ENCODE measurements at regions not wholly inside any gene's neighbourhood (a gene's known extent, or its start where the extent isn't known, plus 50 kb on each side); places are given as distances from the start of the nearest gene placed in this dataset.

DNA sequence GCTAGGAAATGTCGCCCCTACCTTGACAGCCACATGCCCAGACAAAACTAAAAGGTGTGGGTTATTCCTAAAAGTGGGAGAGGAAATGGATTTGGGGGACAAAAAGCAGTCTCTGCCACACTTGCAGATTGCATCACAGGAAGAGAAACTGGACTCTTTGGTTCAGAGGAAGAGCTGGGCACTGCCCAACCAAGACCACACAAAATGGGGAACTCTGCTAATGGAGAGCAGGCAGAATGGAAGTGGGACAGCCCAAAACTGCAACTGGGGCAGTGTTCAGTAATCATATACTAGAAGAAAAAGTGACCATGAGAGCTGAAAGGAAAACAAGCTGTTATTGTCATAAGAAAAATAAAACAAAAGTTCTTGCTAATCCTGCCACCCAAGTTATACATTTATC is 138.9 kb upstream of the FRMD4B start:
- no peak for DNase-seq (ENCODE audit: low read depth)
- no peak overlapping the region for H3K4me3 ChIP-seq (ENCODE audit: low read depth, low read length)
- TF ChIP-seq, protein P1, sequence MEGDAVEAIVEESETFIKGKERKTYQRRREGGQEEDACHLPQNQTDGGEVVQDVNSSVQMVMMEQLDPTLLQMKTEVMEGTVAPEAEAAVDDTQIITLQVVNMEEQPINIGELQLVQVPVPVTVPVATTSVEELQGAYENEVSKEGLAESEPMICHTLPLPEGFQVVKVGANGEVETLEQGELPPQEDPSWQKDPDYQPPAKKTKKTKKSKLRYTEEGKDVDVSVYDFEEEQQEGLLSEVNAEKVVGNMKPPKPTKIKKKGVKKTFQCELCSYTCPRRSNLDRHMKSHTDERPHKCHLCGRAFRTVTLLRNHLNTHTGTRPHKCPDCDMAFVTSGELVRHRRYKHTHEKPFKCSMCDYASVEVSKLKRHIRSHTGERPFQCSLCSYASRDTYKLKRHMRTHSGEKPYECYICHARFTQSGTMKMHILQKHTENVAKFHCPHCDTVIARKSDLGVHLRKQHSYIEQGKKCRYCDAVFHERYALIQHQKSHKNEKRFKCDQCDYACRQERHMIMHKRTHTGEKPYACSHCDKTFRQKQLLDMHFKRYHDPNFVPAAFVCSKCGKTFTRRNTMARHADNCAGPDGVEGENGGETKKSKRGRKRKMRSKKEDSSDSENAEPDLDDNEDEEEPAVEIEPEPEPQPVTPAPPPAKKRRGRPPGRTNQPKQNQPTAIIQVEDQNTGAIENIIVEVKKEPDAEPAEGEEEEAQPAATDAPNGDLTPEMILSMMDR (IDR thresholded peaks at IDR 0.05; ENCODE audit: insufficient read depth, low read depth, low read length, missing control alignments), result no peak

DNA sequence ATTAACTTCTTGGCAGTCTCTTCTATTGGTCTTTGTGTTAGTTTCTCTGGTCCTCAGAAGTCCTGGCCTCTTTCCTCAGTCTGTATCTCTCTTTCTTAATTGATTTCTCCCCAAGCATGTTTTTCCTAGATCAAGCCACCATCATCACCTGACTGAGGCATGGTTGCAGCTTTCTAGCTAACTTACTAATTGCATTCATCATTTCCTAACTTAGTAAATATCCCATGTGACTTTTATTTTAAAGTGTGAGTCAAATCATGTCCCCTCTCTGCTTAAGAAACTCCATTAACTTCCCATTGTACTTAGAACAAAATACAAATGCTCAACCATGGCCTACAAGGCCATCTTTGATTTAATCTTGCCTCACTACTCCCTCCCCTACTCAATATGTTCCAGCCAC is 135.4 kb upstream of the FRMD4B start:
- TF ChIP-seq, protein P1 (IDR thresholded peaks at IDR 0.05; ENCODE audit: insufficient read depth, low read depth, low read length, missing control alignments), result no peak
- H3K4me3 ChIP-seq (ENCODE audit: low read depth, low read length), result no peak overlapping the region
- no peak for DNase-seq (ENCODE audit: low read depth)

DNA sequence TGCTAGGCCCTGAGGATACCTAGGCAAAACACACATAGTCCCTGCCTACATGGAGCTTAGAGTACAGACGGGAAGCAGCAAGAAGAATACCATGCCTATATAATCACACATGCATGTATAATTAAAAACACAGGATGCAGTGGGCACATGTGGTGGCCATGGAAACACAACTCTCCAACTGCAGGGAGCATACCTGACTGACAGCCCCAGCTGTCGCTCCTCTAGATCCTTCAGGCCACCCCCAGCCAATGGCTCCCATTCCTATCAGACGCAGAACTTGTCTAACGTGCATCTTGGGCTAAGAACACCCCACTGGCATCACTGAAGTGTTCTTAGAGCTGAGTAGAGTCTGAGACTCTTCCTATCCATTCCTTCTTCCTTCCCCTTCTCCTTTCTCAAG is 125.5 kb upstream of the FRMD4B start:
- H3K4me3 ChIP-seq (ENCODE audit: low read depth, low read length), result no peak overlapping the region
- TF ChIP-seq, protein P1 (IDR thresholded peaks at IDR 0.05; ENCODE audit: insufficient read depth, low read depth, low read length, missing control alignments), result no peak
- DNase-seq (ENCODE audit: low read depth), result no peak

DNA sequence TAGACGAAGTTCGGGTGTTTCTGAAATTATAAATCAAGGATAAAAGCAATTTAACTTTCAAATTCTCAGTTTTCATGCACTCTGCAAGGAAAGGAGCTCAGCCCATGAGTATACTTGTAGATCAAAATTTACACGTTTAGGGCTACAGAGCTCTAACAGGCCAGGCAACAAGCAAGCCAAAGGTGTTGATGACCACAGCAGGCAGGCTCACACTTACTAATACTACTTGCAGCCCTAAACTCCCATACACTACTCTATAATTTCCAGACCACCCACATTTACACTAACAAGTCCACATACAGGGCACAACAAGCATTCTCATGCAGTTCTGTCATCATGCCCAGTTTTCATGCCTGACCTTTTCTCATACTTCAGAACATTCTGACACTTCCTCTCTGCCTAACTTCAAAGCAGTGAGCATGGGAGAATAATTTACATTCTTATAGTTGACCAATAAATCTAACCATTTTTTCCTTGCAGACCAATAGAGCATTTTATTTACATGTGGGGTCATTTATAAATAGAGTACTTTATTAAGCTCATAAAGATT is 124.7 kb upstream of the FRMD4B start:
- TF ChIP-seq, protein P1 (IDR thresholded peaks at IDR 0.05; ENCODE audit: insufficient read depth, low read depth, low read length, missing control alignments), result no peak
- DNase-seq (ENCODE audit: low read depth), result no peak
- no peak overlapping the region for H3K4me3 ChIP-seq (ENCODE audit: low read depth, low read length)

DNA sequence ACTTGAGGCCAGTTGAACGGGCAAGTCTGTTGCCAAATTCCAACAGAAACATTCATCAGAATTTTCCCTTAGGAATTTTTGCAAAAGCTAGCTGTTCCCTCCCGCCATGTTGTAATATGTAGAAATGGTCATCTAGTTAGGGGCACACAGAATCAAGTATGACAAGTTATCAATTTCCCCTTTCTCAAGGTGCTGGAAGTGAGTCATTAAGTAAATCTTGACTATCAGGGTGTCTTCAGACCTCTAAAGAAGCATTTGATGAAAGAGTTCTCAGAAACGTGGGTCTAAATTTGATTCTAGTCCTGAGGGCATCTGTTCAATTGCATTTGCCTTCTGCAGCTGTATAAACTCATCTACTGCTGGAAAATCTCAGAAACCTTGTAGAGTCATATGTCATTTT is 123.4 kb upstream of the FRMD4B start:
- TF ChIP-seq, protein P1 (IDR thresholded peaks at IDR 0.05; ENCODE audit: insufficient read depth, low read depth, low read length, missing control alignments), result no peak
- no peak for DNase-seq (ENCODE audit: low read depth)
- H3K4me3 ChIP-seq (ENCODE audit: low read depth, low read length), result no peak overlapping the region

DNA sequence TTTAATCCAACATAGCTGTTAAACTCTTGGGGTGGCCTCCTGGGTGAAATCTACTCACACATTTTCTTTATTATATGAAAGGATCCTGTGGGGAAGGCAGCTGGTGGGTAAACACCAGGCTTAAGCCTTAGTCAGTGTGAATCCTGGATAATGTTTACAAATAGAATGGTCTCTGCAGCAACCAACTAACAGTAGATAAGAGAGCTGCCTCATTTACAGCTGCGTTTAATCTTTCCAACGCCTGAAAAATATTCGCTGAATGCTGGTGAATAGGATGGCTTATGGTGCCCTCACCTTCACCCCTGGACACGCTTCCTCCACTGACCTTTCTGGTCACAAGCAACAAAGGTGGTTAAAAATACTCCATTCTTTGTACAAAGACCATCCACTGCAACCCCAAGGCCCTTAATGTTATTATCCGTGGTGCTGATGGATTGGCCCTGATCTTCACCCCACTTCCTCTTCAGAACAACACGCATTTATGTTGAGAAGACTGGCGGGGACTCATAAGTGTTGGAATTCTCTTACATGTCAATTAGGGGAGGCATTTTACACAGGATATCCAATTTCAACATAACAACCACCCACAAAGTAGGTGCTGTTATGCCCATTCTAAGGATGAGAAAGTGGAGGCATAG is 120.0 kb upstream of the FRMD4B start:
- TF ChIP-seq, protein P1 (IDR thresholded peaks at IDR 0.05; ENCODE audit: insufficient read depth, low read depth, low read length, missing control alignments), result no peak
- DNase-seq (ENCODE audit: low read depth), result no peak
- no peak overlapping the region for H3K4me3 ChIP-seq (ENCODE audit: low read depth, low read length)

DNA sequence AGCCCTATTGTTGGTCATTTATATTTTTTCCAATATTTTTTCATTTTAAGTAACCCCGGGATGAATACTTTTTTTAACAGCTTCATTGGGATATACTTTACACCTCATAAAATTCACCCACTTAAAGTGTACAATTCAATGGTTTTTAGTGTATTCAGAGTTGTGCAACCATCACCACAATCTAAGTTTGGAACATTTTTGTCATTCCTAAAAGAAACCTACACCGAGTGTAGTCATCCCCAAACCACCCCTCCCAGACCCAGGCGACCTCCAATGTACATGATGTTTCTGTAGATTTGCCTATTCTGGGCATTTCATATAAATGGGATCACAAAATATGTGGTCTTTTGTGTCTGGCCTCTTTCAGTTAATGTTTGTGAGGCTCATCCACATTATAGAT is 118.3 kb upstream of the FRMD4B start:
- TF ChIP-seq, protein P1 (IDR thresholded peaks at IDR 0.05; ENCODE audit: insufficient read depth, low read depth, low read length, missing control alignments), result no peak
- no peak overlapping the region for H3K4me3 ChIP-seq (ENCODE audit: low read depth, low read length)
- no peak for DNase-seq (ENCODE audit: low read depth)
